GM19023 (cell line): ENCODE measurements at regions not wholly inside any gene's neighbourhood (a gene's known extent, or its start where the extent isn't known, plus 50 kb on each side); places are given as distances from the start of the nearest gene placed in this dataset.

Source experiments
- ATAC-seq: cut with Tn5 transposase; IDR thresholded peaks from one replicate; pipeline ENCODE4 v1.9.1; 2021; ENCODE audit warnings: mild to moderate bottlenecking, moderate library complexity; ENCODE audit not compliant: unreplicated experiment

GRCh38 chr3:105174017-105174615 is 192.6 kb upstream of the ALCAM start:
- ATAC-seq, result no peak

- no peak for ATAC-seq
Measured at GRCh38 chr3:105177576-105177975, 189.1 kb upstream of the ALCAM start.

GRCh38 chr3:105187344-105187743 is 179.4 kb upstream of the ALCAM start:
- no peak for ATAC-seq

- no peak for ATAC-seq
Measured at GRCh38 chr3:105195260-105195659, 171.4 kb upstream of the ALCAM start.

GRCh38 chr3:105197863-105198262 is 168.8 kb upstream of the ALCAM start:
- ATAC-seq, result no peak

- ATAC-seq, result no peak
Measured at GRCh38 chr3:105199217-105199616, 167.5 kb upstream of the ALCAM start.

GRCh38 chr3:105210141-105210540 is 156.6 kb upstream of the ALCAM start:
- no peak for ATAC-seq

- ATAC-seq, result no peak
Measured at GRCh38 chr3:105214590-105214989, 152.1 kb upstream of the ALCAM start.

GRCh38 chr3:105222568-105223093 is 144.1 kb upstream of the ALCAM start:
- no peak for ATAC-seq

GRCh38 chr3:105223815-105224214 is 142.9 kb upstream of the ALCAM start:
- ATAC-seq, result no peak

GRCh38 chr3:105228696-105229095 is 138.0 kb upstream of the ALCAM start:
- no peak for ATAC-seq

GRCh38 chr3:105232553-105232952 is 134.2 kb upstream of the ALCAM start:
- no peak for ATAC-seq

GRCh38 chr3:105233010-105233409 is 133.7 kb upstream of the ALCAM start:
- no peak for ATAC-seq

GRCh38 chr3:105235221-105235620 is 131.5 kb upstream of the ALCAM start:
- no peak for ATAC-seq

GRCh38 chr3:105235785-105236184 is 130.9 kb upstream of the ALCAM start:
- ATAC-seq, result no peak

GRCh38 chr3:105238367-105238766 is 128.3 kb upstream of the ALCAM start:
- no peak for ATAC-seq

GRCh38 chr3:105243076-105243475 is 123.6 kb upstream of the ALCAM start:
- no peak for ATAC-seq

- no peak for ATAC-seq
Measured at GRCh38 chr3:105246536-105246935, 120.2 kb upstream of the ALCAM start.

- no peak for ATAC-seq
Measured at GRCh38 chr3:105253225-105253624, 113.5 kb upstream of the ALCAM start.

- ATAC-seq, result no peak
Measured at GRCh38 chr3:105254154-105254553, 112.6 kb upstream of the ALCAM start.

GRCh38 chr3:105255350-105255749 is 111.4 kb upstream of the ALCAM start:
- no peak for ATAC-seq

- ATAC-seq, result no peak
Measured at GRCh38 chr3:105259496-105259895, 107.2 kb upstream of the ALCAM start.

GRCh38 chr3:105260385-105260784 is 106.3 kb upstream of the ALCAM start:
- ATAC-seq, result no peak
